Astrocyte of the cerebellum (primary cell): ENCODE measurements at regions not wholly inside any gene's neighbourhood (a gene's known extent, or its start where the extent isn't known, plus 50 kb on each side); places are given as distances from the start of the nearest gene placed in this dataset.

Source experiments
- DNase-seq: peaks from one replicate; pipeline ENCODE4 v3.0.0-alpha.2; 2011; ENCODE audit warnings: low read depth
- H3K4me3 ChIP-seq: 2 replicates; pipeline ENCODE4 v1.5.1; 2011; ENCODE audit warnings: mild to moderate bottlenecking, low read depth, low read length, moderate library complexity
- CTCF ChIP-seq: IDR thresholded peaks from 2 replicates; pipeline ENCODE4 v1.5.1; 2012; ENCODE audit warnings: low read length, low read depth, moderate library complexity, mild to moderate bottlenecking; ENCODE audit errors: missing control alignments
- in situ Hi-C: cut with HindIII; loops from 2 replicates; pipeline ENCODE4 v1.10.0; 2017; ENCODE audit warnings: low sequenced_read_pairs

- no peak for TF ChIP-seq CTCF
- DNase-seq, result no peak
- in situ Hi-C loops, result no loop called here
- H3K4me3 ChIP-seq, result no peak overlapping the region
Observed at GRCh38 chr2:118731413-118731812, 116.0 kb downstream of the EN1 start.

GRCh38 chr2:118730405-118730804, 117.0 kb downstream of the EN1 start:
- in situ Hi-C loops, result no loop called here
- H3K4me3 ChIP-seq, result no peak overlapping the region
- TF ChIP-seq CTCF, result no peak
- no peak for DNase-seq

GRCh38 chr2:118729760-118730159, 117.7 kb downstream of the EN1 start:
- TF ChIP-seq CTCF, result no peak
- in situ Hi-C loops, result no loop called here
- no peak for DNase-seq
- H3K4me3 ChIP-seq, result no peak overlapping the region

GRCh38 chr2:118728984-118729383, 118.5 kb downstream of the EN1 start:
- no peak overlapping the region for H3K4me3 ChIP-seq
- in situ Hi-C loops, result no loop called here
- no peak for TF ChIP-seq CTCF
- no peak for DNase-seq

GRCh38 chr2:118726821-118727220, 120.6 kb downstream of the EN1 start:
- in situ Hi-C loops, result no loop called here
- no peak overlapping the region for H3K4me3 ChIP-seq
- no peak for TF ChIP-seq CTCF
- DNase-seq, result no peak

- H3K4me3 ChIP-seq, result no peak overlapping the region
- in situ Hi-C loops, result loop anchor here (5.0 kb wide), 1 partner anchor 36 kb away; no protein-coding TSS in a partner anchor
- no peak for TF ChIP-seq CTCF
- DNase-seq, result peak; percentile 8
Observed at GRCh38 chr2:118723394-118723793, 124.1 kb downstream of the EN1 start.

GRCh38 chr2:118722976-118723375, 124.5 kb downstream of the EN1 start:
- no peak for TF ChIP-seq CTCF
- DNase-seq, result no peak
- in situ Hi-C loops, result loop anchor here (5.0 kb wide), 1 partner anchor 36 kb away; no protein-coding TSS in a partner anchor
- H3K4me3 ChIP-seq, result no peak overlapping the region
